HG02759 (cell line): ENCODE measurements at regions not wholly inside any gene's neighbourhood (a gene's known extent, or its start where the extent isn't known, plus 50 kb on each side); places are given as distances from the start of the nearest gene placed in this dataset.

Experiments used
- ATAC-seq: cut with Tn5 transposase; IDR thresholded peaks from one replicate; pipeline ENCODE4 v1.9.1; 2021; ENCODE audit warnings: mild to moderate bottlenecking, moderate library complexity; ENCODE audit not compliant: unreplicated experiment

DNA sequence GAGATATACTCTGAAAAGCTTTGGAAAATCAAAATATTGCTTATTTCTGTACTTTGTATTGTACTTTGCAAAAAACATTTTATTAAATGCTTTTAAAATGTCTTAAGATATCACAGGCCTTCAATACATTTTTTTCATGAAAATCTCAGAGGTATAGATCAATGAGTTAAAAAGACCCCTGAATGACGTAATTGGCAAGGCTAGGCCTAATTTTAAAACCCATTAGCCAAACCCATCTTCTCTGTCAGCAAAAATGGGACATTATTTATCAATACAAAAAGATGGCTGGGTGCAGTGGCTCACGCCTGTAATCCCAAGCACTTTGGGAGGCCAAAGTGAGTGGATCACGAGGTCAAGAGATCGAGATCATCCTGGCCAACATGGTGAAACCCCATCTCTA is 84.8 kb upstream of the PAK5 start:
- no peak for ATAC-seq

- ATAC-seq = no peak
Measured at GRCh38 chr20:9920866-9921265, 82.0 kb upstream of the PAK5 start.

GRCh38 chr20:9919271-9920014 is 80.6 kb upstream of the PAK5 start:
- peak; percentile 89 for ATAC-seq

DNA sequence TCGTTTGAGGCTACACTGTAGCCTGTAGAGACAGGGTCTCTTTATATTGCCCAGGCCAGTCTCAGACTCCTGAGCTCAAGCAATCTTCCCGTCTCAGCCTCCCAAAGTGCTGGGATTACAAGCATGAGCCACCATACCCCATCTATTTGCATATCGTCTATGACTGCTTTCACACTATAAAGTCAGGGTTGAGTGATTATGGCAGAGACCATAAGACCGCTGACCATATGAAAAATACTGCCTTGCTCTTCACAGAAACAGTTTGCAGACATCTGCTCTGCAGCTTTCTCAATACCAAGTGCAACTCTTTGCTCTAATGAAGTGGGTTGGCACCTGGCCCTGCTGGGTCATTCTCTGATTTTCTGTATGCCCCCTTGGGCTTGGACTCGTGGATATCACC is 79.5 kb upstream of the PAK5 start:
- no peak for ATAC-seq

DNA sequence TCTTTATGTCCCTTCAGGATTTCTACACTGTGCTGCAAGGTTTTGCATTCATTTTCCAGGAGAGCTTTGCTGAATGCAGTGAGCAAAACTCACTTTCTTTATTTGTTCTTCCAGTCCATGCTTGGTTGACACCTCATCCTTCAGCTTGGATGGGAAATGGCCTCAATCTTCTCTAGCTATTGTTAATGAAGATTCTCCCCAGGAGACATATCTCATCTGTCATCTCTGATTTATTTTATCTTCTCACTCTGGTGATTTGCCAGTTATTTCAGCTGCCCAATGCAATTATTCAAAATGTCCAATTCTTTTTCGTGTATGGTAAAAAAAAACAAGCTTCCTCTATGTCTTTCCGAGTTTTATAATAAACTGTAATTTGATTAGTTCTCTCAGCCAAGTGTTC is 77.9 kb upstream of the PAK5 start:
- no peak for ATAC-seq

DNA sequence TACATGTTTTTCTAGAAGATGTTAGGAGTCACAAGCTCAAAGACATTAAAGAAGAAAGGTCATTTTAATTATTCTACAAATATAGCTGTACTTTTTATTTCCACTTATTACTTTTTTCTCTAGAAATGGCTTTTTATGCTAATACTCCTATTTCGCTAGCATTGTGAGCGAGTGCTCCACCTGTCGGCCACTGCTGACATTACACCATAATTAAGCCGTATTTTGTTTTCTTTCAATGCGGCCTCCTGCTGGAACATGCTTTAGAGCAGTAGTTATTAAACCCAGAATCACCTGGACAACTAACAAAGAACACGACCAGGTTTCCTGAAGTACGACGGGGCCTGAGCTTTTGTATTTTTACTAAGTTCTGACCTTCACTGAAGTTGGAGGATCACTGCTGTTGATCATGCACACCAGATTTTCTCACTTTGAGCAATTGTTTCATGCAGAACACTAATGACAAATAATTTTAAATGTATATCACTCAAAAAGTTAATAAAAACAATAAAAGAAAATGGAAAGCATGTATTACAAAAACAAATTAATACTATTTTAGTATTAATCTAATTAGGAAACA is 74.1 kb upstream of the PAK5 start:
- no peak for ATAC-seq

GRCh38 chr20:9912290-9912689 is 73.4 kb upstream of the PAK5 start:
- ATAC-seq = no peak

DNA sequence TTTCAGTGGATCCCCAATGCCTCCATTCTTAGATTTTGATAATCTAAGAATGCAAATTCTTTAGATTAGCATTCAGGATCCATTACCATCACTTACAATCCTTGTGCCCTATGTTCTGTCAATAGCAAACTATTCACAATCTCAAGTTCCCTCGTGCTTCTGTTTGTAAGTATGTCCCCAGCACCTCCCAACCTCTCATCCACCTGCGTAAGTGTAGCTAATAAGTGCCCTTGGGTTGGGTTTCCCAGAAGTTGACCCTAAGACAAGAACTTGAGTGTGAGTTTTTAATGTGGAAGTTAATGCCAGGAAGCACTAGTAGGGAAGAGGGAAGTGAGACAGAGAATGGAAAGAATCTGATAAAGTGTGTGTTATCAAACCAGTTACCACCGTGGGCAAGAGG is 72.6 kb upstream of the PAK5 start:
- ATAC-seq = no peak

GRCh38 chr20:9909167-9909566 is 70.3 kb upstream of the PAK5 start:
- ATAC-seq = no peak

DNA sequence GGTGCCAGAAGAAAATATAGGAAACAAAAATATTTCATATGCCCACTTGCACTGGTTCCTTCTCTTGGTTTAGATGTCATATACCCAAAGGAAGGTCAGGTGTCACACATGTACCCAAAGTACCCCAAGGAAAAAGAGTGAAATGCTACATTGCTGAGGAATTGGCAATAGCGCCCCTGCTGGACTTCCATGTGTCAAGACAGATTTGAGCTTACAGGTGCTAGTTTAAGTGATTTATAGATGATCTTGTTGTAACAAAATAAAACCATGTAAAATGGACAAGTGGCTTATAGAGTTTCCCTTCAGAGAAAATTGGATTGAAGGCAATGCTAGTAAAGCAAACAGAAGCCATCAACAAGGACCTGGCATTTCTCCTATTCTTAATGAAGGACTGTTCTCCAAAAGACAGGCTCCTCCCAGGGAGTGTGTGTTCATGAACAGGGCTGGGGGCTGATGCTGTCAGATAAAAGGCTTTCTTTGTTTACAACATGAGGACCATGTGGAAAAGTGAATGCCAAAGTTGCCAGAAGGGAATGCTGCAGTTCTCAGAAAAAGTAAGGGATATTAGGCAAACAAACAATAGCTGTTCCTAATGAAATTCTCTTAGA is 64.3 kb upstream of the PAK5 start:
- peak; percentile 58 for ATAC-seq

DNA sequence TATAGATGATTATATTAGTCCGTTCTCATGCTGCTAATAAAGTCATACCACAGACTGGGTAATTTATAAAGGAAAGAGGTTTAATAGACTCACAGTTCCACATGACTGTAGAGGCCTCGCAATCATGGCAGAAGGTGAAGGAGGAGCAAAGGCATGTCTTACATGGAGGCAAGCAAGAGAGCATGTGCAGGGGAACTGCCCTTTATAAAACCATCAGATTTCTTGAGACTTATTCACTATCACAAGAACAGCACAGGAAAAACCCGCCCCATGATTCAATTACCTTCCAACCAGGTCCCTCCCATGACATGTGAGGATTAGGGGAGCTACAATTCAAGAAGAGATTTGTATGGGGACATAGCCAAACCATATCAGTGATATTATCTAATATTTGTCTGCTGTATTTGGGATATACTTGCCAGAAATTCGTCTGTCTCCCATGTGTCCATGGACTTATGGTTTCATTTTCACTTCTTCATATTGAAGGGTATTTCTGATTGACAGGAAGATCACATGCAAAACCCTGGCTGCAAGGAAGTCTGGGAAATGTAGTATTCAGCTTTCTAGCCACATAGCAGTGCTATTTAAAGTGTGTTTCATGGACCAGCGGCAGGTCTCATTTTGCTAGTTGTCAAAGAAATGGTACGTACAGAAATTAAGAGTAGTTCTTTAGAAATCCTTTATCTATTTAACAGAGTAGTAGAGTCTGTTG is 50.5 kb upstream of the PAK5 start:
- peak; percentile 54 for ATAC-seq
